ENCODE measurements at regions not wholly inside any gene's neighbourhood (a gene's known extent, or its start where the extent isn't known, plus 50 kb on each side); places are given as distances from the start of the nearest gene placed in this dataset.

GRCh38 chr5:174381241-174381640 is 335.7 kb downstream of the NSG2 start:
- Histone ChIP-seq H3K9me3 (ENCODE audit: low read depth) (no peaks in the 10 kb centered on the region), H3K79me2 (no peaks in the 10 kb centered on the region), H3K36me3 (replicated peaks; ENCODE audit: insufficient read depth, low read depth) (no peaks in the 10 kb centered on the region), H3K4me1 (ENCODE audit: insufficient read depth) (peaks cover 15% of the 10 kb centered on the region), H3K4me2 (no peak overlapping the region), H3K9me2 (replicated peaks; ENCODE audit: insufficient read depth) (no peaks in the 10 kb centered on the region), H3K27me3 (no peaks in the 10 kb centered on the region), H4K20me1 (ENCODE audit: insufficient read depth, poor library complexity, severe bottlenecking) (no peaks in the 10 kb centered on the region), H3K4me3 (no peak overlapping the region), H3K27ac (no peak overlapping the region), H2AFZ (no peak overlapping the region)
- WGBS (ENCODE audit: low lambda C conversion rate, missing lambda C conversion rate) = 87% methylated on average over 4 of the region's 4 CpGs
- no peak for DNase-seq (ENCODE audit: low spot score)
- TF ChIP-seq EZH2 (IDR thresholded peaks at IDR 0.05; ENCODE audit: borderline replicate concordance) (no peak), EZH2phosphoT487 (IDR thresholded peaks at IDR 0.05; ENCODE audit: low read depth, severe bottlenecking, unreplicated experiment) (no peak), CTCF (IDR thresholded peaks at IDR 0.05; ENCODE audit: poor library complexity) (no peak)

- Histone ChIP-seq H4K20me1 (ENCODE audit: insufficient read depth, poor library complexity, severe bottlenecking) (no peaks in the 10 kb centered on the region), H3K9me3 (ENCODE audit: low read depth) (no peaks in the 10 kb centered on the region), H3K36me3 (replicated peaks; ENCODE audit: insufficient read depth, low read depth) (no peaks in the 10 kb centered on the region), H3K4me2 (peak overlapping the region; percentile 58), H3K27me3 (no peaks in the 10 kb centered on the region), H2AFZ (no peak overlapping the region), H3K27ac (peak overlapping the region; percentile 60), H3K4me3 (no peak overlapping the region), H3K4me1 (ENCODE audit: insufficient read depth) (peaks cover 15% of the 10 kb centered on the region), H3K79me2 (no peaks in the 10 kb centered on the region), H3K9me2 (replicated peaks; ENCODE audit: insufficient read depth) (no peaks in the 10 kb centered on the region)
- no peak for TF ChIP-seq EZH2 (IDR thresholded peaks at IDR 0.05; ENCODE audit: borderline replicate concordance)
- TF ChIP-seq CTCF (IDR thresholded peaks at IDR 0.05; ENCODE audit: poor library complexity) = no peak
- no peak for TF ChIP-seq EZH2phosphoT487 (IDR thresholded peaks at IDR 0.05; ENCODE audit: low read depth, severe bottlenecking, unreplicated experiment)
- WGBS (ENCODE audit: low lambda C conversion rate, missing lambda C conversion rate) = 67% methylated on average over 3 of the region's 3 CpGs
- no peak for DNase-seq (ENCODE audit: low spot score)
These were observed 338.0 kb downstream of the NSG2 start for GRCh38 chr5:174383210-174384167.

GRCh38 chr5:174384509-174384947 is 339.0 kb downstream of the NSG2 start:
- TF ChIP-seq EZH2 (IDR thresholded peaks at IDR 0.05; ENCODE audit: borderline replicate concordance) = no peak
- no peak for TF ChIP-seq EZH2phosphoT487 (IDR thresholded peaks at IDR 0.05; ENCODE audit: low read depth, severe bottlenecking, unreplicated experiment)
- no peak for TF ChIP-seq CTCF (IDR thresholded peaks at IDR 0.05; ENCODE audit: poor library complexity)
- no peak overlapping the region for H2AFZ ChIP-seq
- 41% methylated on average over 17 of the region's 17 CpGs for WGBS (ENCODE audit: low lambda C conversion rate, missing lambda C conversion rate)
- no peaks in the 10 kb centered on the region for H3K9me3 ChIP-seq (ENCODE audit: low read depth)
- H3K27me3 ChIP-seq = no peaks in the 10 kb centered on the region
- peak; percentile 54 for DNase-seq (ENCODE audit: low spot score)
- peak overlapping the region; percentile 58 for H3K4me2 ChIP-seq
- no peaks in the 10 kb centered on the region for H3K9me2 ChIP-seq (replicated peaks; ENCODE audit: insufficient read depth)
- peaks cover 15% of the 10 kb centered on the region for H3K4me1 ChIP-seq (ENCODE audit: insufficient read depth)
- H3K4me3 ChIP-seq = no peak overlapping the region
- no peaks in the 10 kb centered on the region for H4K20me1 ChIP-seq (ENCODE audit: insufficient read depth, poor library complexity, severe bottlenecking)
- no peaks in the 10 kb centered on the region for H3K79me2 ChIP-seq
- peak overlapping the region; percentile 60 for H3K27ac ChIP-seq
- no peaks in the 10 kb centered on the region for H3K36me3 ChIP-seq (replicated peaks; ENCODE audit: insufficient read depth, low read depth)
